Suprapubic skin (tissue), 4 donors: ENCODE measurements at regions not wholly inside any gene's neighbourhood (a gene's known extent, or its start where the extent isn't known, plus 50 kb on each side); places are given as distances from the start of the nearest gene placed in this dataset.

ENCODE experiments used
- DNase-seq, 2 donors: peaks; one replicate each; pipeline ENCODE4 v3.0.0-alpha.2; 2019; ENCODE audit warnings: low spot score in 2 of 2
- H3K27ac ChIP-seq: fragments of 200-600 bp; sonication (generic); one replicate; pipeline ENCODE4 v1.5.1; 2019
- H3K27me3 ChIP-seq: fragments of 200-600 bp; sonication (generic); one replicate; pipeline ENCODE4 v1.5.1; 2019
- H3K36me3 ChIP-seq: fragments of 200-600 bp; sonication (generic); one replicate; pipeline ENCODE4 v1.5.1; 2019
- H3K4me1 ChIP-seq: fragments of 200-600 bp; sonication (generic); one replicate; pipeline ENCODE4 v1.5.1; 2019
- H3K4me3 ChIP-seq: fragments of 200-600 bp; sonication (generic); one replicate; pipeline ENCODE4 v1.5.1; 2019; ENCODE audit warnings: mild to moderate bottlenecking
- H3K9me3 ChIP-seq: fragments of 200-600 bp; sonication (generic); one replicate; pipeline ENCODE4 v1.5.1; 2019
- CTCF ChIP-seq, 2 donors: fragments of 200-600 bp in 1 of 2; fragments of 450-650 bp in 1 of 2; sonication (generic) in 1 of 2; IDR thresholded peaks; one replicate each; pipeline ENCODE4 v1.5.1; 2016 to 2019; ENCODE audit warnings: antibody characterized with exemption in 2 of 2, mild to moderate bottlenecking in 1 of 2, moderate library complexity in 1 of 2
- EP300 ChIP-seq: sonication (generic); formaldehyde crosslinking; IDR thresholded peaks from one replicate; pipeline ENCODE4 v1.6.1; 2017; ENCODE audit warnings: antibody characterized with exemption
- POLR2A ChIP-seq, 2 donors: fragments of 450-650 bp; IDR thresholded peaks; one replicate each; pipeline ENCODE4 v1.6.1; 2017; ENCODE audit warnings: antibody characterized with exemption in 2 of 2, mild to moderate bottlenecking in 2 of 2, moderate library complexity in 2 of 2
- POLR2AphosphoS5 ChIP-seq, 3 donors: sonication (generic); formaldehyde crosslinking; IDR thresholded peaks; one replicate each; pipeline ENCODE4 v1.6.1; 2017; ENCODE audit warnings: antibody characterized with exemption in 3 of 3
- WGBS: methylation state at CpG from one replicate; pipeline ENCODE4 v1.1.5; 2018; 5-methylcytosine and 5-hydroxymethylcytosine counted together

GRCh38 chr2:76270096-76270710 is 559.5 kb upstream of the GCFC2 start:
- DNase-seq, result no peak
- Histone ChIP-seq H3K27me3 (no peaks in the 10 kb centered on the region), H3K4me1 (no peaks in the 10 kb centered on the region), H3K27ac (no peak overlapping the region), H3K36me3 (no peaks in the 10 kb centered on the region), H3K9me3 (no peaks in the 10 kb centered on the region), H3K4me3 (no peak overlapping the region)
- 85% methylated on average over 4 of the region's 4 CpGs for WGBS
- TF ChIP-seq POLR2AphosphoS5 (IDR thresholded peaks at IDR 0.05) (no peak), EP300 (no peak), CTCF (IDR thresholded peaks at IDR 0.05) (no peak), POLR2A (IDR thresholded peaks at IDR 0.05) (no peak)

GRCh38 chr2:76268902-76269620 is 558.3 kb upstream of the GCFC2 start:
- no peaks in the 10 kb centered on the region for H3K27me3 ChIP-seq
- 32% methylated on average over 5 of the region's 5 CpGs for WGBS
- H3K4me3 ChIP-seq, result no peak overlapping the region
- H3K4me1 ChIP-seq, result no peaks in the 10 kb centered on the region
- no peak for TF ChIP-seq POLR2A (IDR thresholded peaks at IDR 0.05)
- no peak for TF ChIP-seq POLR2AphosphoS5 (IDR thresholded peaks at IDR 0.05)
- TF ChIP-seq CTCF (IDR thresholded peaks at IDR 0.05), result no peak
- no peak for TF ChIP-seq EP300
- H3K36me3 ChIP-seq, result no peaks in the 10 kb centered on the region
- no peaks in the 10 kb centered on the region for H3K9me3 ChIP-seq
- H3K27ac ChIP-seq, result no peak overlapping the region
- no peak for DNase-seq

GRCh38 chr2:76268484-76268883 is 557.8 kb upstream of the GCFC2 start:
- Histone ChIP-seq H3K4me3 (no peak overlapping the region), H3K4me1 (no peaks in the 10 kb centered on the region), H3K36me3 (no peaks in the 10 kb centered on the region), H3K27me3 (no peaks in the 10 kb centered on the region), H3K27ac (no peak overlapping the region), H3K9me3 (no peaks in the 10 kb centered on the region)
- TF ChIP-seq POLR2AphosphoS5 (IDR thresholded peaks at IDR 0.05) (no peak), CTCF (IDR thresholded peaks at IDR 0.05) (no peak), EP300 (no peak), POLR2A (IDR thresholded peaks at IDR 0.05) (no peak)
- 8% methylated on average over 1 of the region's 1 CpG for WGBS
- DNase-seq, result no peak

- DNase-seq, result no peak
- TF ChIP-seq POLR2AphosphoS5 (IDR thresholded peaks at IDR 0.05) (no peak), POLR2A (IDR thresholded peaks at IDR 0.05) (no peak), CTCF (IDR thresholded peaks at IDR 0.05) (no peak), EP300 (no peak)
- H3K4me1 ChIP-seq, result no peaks in the 10 kb centered on the region
- no peaks in the 10 kb centered on the region for H3K36me3 ChIP-seq
- no peak overlapping the region for H3K27ac ChIP-seq
- H3K27me3 ChIP-seq, result no peaks in the 10 kb centered on the region
- no peaks in the 10 kb centered on the region for H3K9me3 ChIP-seq
- no peak overlapping the region for H3K4me3 ChIP-seq
Measured at GRCh38 chr2:76257802-76258201, 547.1 kb upstream of the GCFC2 start.

- no peak overlapping the region for H3K27ac ChIP-seq
- no peaks in the 10 kb centered on the region for H3K27me3 ChIP-seq
- no peaks in the 10 kb centered on the region for H3K9me3 ChIP-seq
- no peak overlapping the region for H3K4me3 ChIP-seq
- WGBS, result 42% methylated on average over 3 of the region's 3 CpGs
- no peaks in the 10 kb centered on the region for H3K36me3 ChIP-seq
- no peaks in the 10 kb centered on the region for H3K4me1 ChIP-seq
- no peak for DNase-seq
- TF ChIP-seq EP300 (no peak), POLR2A (IDR thresholded peaks at IDR 0.05) (no peak), POLR2AphosphoS5 (IDR thresholded peaks at IDR 0.05) (no peak)
Measured at GRCh38 chr2:76256458-76257088, 545.9 kb upstream of the GCFC2 start.
